GM13976 (cell line): ENCODE measurements at regions not wholly inside any gene's neighbourhood (a gene's known extent, or its start where the extent isn't known, plus 50 kb on each side); places are given as distances from the start of the nearest gene placed in this dataset.
A peak's percentile ranks its signal among the peaks of the same experiment; 100 is the strongest.

Experiments
- DNase-seq: peaks from one replicate; pipeline ENCODE4 v3.0.0; 2012; ENCODE audit warnings: low spot score
- CTCF ChIP-seq: IDR thresholded peaks from 2 replicates; pipeline ENCODE4 v1.5.1; 2012; ENCODE audit warnings: borderline replicate concordance, mild to moderate bottlenecking; ENCODE audit not compliant: insufficient read depth; ENCODE audit errors: extremely low read depth, missing control alignments, control extremely low read depth
- in situ Hi-C: fragments of 300-500 bp; cut with MboI; formaldehyde crosslinking; loops from one replicate; pipeline ENCODE4 v1.12.0; 2022; ENCODE audit warnings: low sequenced_read_pairs, mixed read lengths, inconsistent platforms; ENCODE audit not compliant: unreplicated experiment

- no peak for TF ChIP-seq CTCF
- in situ Hi-C loops: no loop called here
- DNase-seq: no peak
These were observed 1300.5 kb downstream of the TMEM121 start for GRCh38 chr14:106826833-106827369.

- in situ Hi-C loops: no loop called here
- DNase-seq: peak; percentile 66
- TF ChIP-seq CTCF: peak; percentile 87
These were observed 1304.9 kb downstream of the TMEM121 start for GRCh38 chr14:106831322-106831720.

GRCh38 chr14:106837870-106838269, 1311.5 kb downstream of the TMEM121 start:
- DNase-seq: no peak
- TF ChIP-seq CTCF: no peak
- in situ Hi-C loops: no loop called here

- in situ Hi-C loops: no loop called here
- no peak for DNase-seq
These were observed 1312.8 kb downstream of the TMEM121 start for GRCh38 chr14:106838991-106839769.

GRCh38 chr14:106840258-106840657, 1313.9 kb downstream of the TMEM121 start:
- in situ Hi-C loops: no loop called here
- peak; percentile 34 for DNase-seq
- TF ChIP-seq CTCF: peak; percentile 33

More at GRCh38 chr14:106838991-106839769, 1312.8 kb downstream of the TMEM121 start:
- no peak for TF ChIP-seq CTCF

- no peak for TF ChIP-seq CTCF
- in situ Hi-C loops: no loop called here
- no peak for DNase-seq
These were observed 1314.6 kb downstream of the TMEM121 start for GRCh38 chr14:106840991-106841390.
